ENCODE measurements at regions not wholly inside any gene's neighbourhood (a gene's known extent, or its start where the extent isn't known, plus 50 kb on each side); places are given as distances from the start of the nearest gene placed in this dataset.

GRCh38 chr9:92183449-92183848 lies 68.2 kb upstream of the SPTLC1 start:
- H2BK12ac ChIP-seq (ENCODE audit: low read length): no peak overlapping the region
- H3K79me1 ChIP-seq (ENCODE audit: low read length): no peaks in the 10 kb centered on the region
- no peaks in the 10 kb centered on the region for H3K27me3 ChIP-seq (ENCODE audit: insufficient read depth, low read length)
- no peak overlapping the region for H3K27ac ChIP-seq (ENCODE audit: low read depth, low read length)
- H4K12ac ChIP-seq (ENCODE audit: low read depth, low read length): no peak overlapping the region
- H3K14ac ChIP-seq (ENCODE audit: low read length): no peak overlapping the region
- H3K9ac ChIP-seq (ENCODE audit: low read length): no peak overlapping the region
- H3K4ac ChIP-seq (ENCODE audit: low read depth, low read length): no peak overlapping the region
- no peak overlapping the region for H3K18ac ChIP-seq (ENCODE audit: low read length)
- no peak for DNase-seq
- no peak overlapping the region for H3K4me2 ChIP-seq (ENCODE audit: low read length)
- no peak overlapping the region for H4K91ac ChIP-seq (ENCODE audit: low read depth, low read length)
- H2AFZ ChIP-seq (ENCODE audit: insufficient read depth, low read length, poor library complexity): no peak overlapping the region
- no peak overlapping the region for H4K8ac ChIP-seq (ENCODE audit: low read depth, low read length)
- WGBS (ENCODE audit: extremely low coverage, insufficient coverage, insufficient read length): no CpG with 5 or more reads among the region's 5 CpGs
- no peak overlapping the region for H2BK120ac ChIP-seq (ENCODE audit: insufficient read depth, low read length, poor library complexity)
- H2BK5ac ChIP-seq (ENCODE audit: low read depth, low read length, poor library complexity): no peak overlapping the region
- no peaks in the 10 kb centered on the region for H3K79me2 ChIP-seq (ENCODE audit: control insufficient read depth, insufficient read depth, low read length, poor library complexity)
- H3K36me3 ChIP-seq (ENCODE audit: control insufficient read depth in 1 of 2, insufficient read depth in 2 of 2, low read length in 2 of 2): no peaks in the 10 kb centered on the region
- H3K9me3 ChIP-seq (ENCODE audit: insufficient read depth, low read depth, low read length): peaks cover 5% of the 10 kb centered on the region
- H2AK5ac ChIP-seq (ENCODE audit: low read length): no peak overlapping the region
- H3K23ac ChIP-seq (ENCODE audit: low read length): no peak overlapping the region
- H3K4me1 ChIP-seq (ENCODE audit: control insufficient read depth in 1 of 2, insufficient read depth in 2 of 2, low read length in 2 of 2): peaks cover 0 to 4% of the 10 kb centered on the region in 2 experiments
- H3K4me3 ChIP-seq (ENCODE audit: low read depth, low read length): no peak overlapping the region

GRCh38 chr9:92181296-92181695 lies 66.1 kb upstream of the SPTLC1 start:
- Histone ChIP-seq H4K91ac (ENCODE audit: low read depth, low read length) (no peak overlapping the region), H3K9me3 (ENCODE audit: insufficient read depth, low read depth, low read length) (peaks cover 5% of the 10 kb centered on the region), H3K27me3 (ENCODE audit: insufficient read depth, low read length) (no peaks in the 10 kb centered on the region), H2BK120ac (ENCODE audit: insufficient read depth, low read length, poor library complexity) (no peak overlapping the region), H3K23ac (ENCODE audit: low read length) (no peak overlapping the region), H2AFZ (ENCODE audit: insufficient read depth, low read length, poor library complexity) (no peak overlapping the region), H3K18ac (ENCODE audit: low read length) (no peak overlapping the region), H2AK5ac (ENCODE audit: low read length) (no peak overlapping the region), H3K4me2 (ENCODE audit: low read length) (no peak overlapping the region), H3K4me3 (ENCODE audit: low read depth, low read length) (no peak overlapping the region), H3K4me1 (ENCODE audit: control insufficient read depth in 1 of 2, insufficient read depth in 2 of 2, low read length in 2 of 2) (peaks cover 0 to 4% of the 10 kb centered on the region in 2 experiments), H3K14ac (ENCODE audit: low read length) (no peak overlapping the region), H4K12ac (ENCODE audit: low read depth, low read length) (no peak overlapping the region), H3K27ac (ENCODE audit: low read depth, low read length) (no peak overlapping the region), H4K8ac (ENCODE audit: low read depth, low read length) (no peak overlapping the region), H3K36me3 (ENCODE audit: control insufficient read depth in 1 of 2, insufficient read depth in 2 of 2, low read length in 2 of 2) (no peaks in the 10 kb centered on the region), H3K4ac (ENCODE audit: low read depth, low read length) (no peak overlapping the region), H3K9ac (ENCODE audit: low read length) (no peak overlapping the region), H3K79me2 (ENCODE audit: control insufficient read depth, insufficient read depth, low read length, poor library complexity) (no peaks in the 10 kb centered on the region), H2BK12ac (ENCODE audit: low read length) (no peak overlapping the region), H2BK5ac (ENCODE audit: low read depth, low read length, poor library complexity) (no peak overlapping the region), H3K79me1 (ENCODE audit: low read length) (no peaks in the 10 kb centered on the region)
- no CpG with 5 or more reads among the region's 4 CpGs for WGBS (ENCODE audit: extremely low coverage, insufficient coverage, insufficient read length)
- no peak for DNase-seq

GRCh38 chr9:92180669-92181181 lies 65.5 kb upstream of the SPTLC1 start:
- Histone ChIP-seq H2BK120ac (ENCODE audit: insufficient read depth, low read length, poor library complexity) (no peak overlapping the region), H3K18ac (ENCODE audit: low read length) (no peak overlapping the region), H3K79me1 (ENCODE audit: low read length) (no peaks in the 10 kb centered on the region), H2BK12ac (ENCODE audit: low read length) (no peak overlapping the region), H4K91ac (ENCODE audit: low read depth, low read length) (no peak overlapping the region), H2AFZ (ENCODE audit: insufficient read depth, low read length, poor library complexity) (no peak overlapping the region), H3K4me2 (ENCODE audit: low read length) (no peak overlapping the region), H3K4me1 (ENCODE audit: control insufficient read depth in 1 of 2, insufficient read depth in 2 of 2, low read length in 2 of 2) (peaks cover 0 to 4% of the 10 kb centered on the region in 2 experiments), H3K9ac (ENCODE audit: low read length) (no peak overlapping the region), H3K27me3 (ENCODE audit: insufficient read depth, low read length) (no peaks in the 10 kb centered on the region), H4K8ac (ENCODE audit: low read depth, low read length) (no peak overlapping the region), H2BK5ac (ENCODE audit: low read depth, low read length, poor library complexity) (no peak overlapping the region), H4K12ac (ENCODE audit: low read depth, low read length) (no peak overlapping the region), H3K23ac (ENCODE audit: low read length) (no peak overlapping the region), H3K36me3 (ENCODE audit: control insufficient read depth in 1 of 2, insufficient read depth in 2 of 2, low read length in 2 of 2) (no peaks in the 10 kb centered on the region), H3K4me3 (ENCODE audit: low read depth, low read length) (no peak overlapping the region), H3K4ac (ENCODE audit: low read depth, low read length) (no peak overlapping the region), H3K79me2 (ENCODE audit: control insufficient read depth, insufficient read depth, low read length, poor library complexity) (no peaks in the 10 kb centered on the region), H3K14ac (ENCODE audit: low read length) (no peak overlapping the region), H3K27ac (ENCODE audit: low read depth, low read length) (no peak overlapping the region), H2AK5ac (ENCODE audit: low read length) (no peak overlapping the region), H3K9me3 (ENCODE audit: insufficient read depth, low read depth, low read length) (peaks cover 5% of the 10 kb centered on the region)
- peak in 1 of 2 donors; percentile 55 for DNase-seq
- WGBS (ENCODE audit: extremely low coverage, insufficient coverage, insufficient read length): no CpG with 5 or more reads among the region's 7 CpGs

- WGBS (ENCODE audit: extremely low coverage, insufficient coverage, insufficient read length): no CpG with 5 or more reads among the region's 3 CpGs
- Histone ChIP-seq H4K91ac (ENCODE audit: low read depth, low read length) (no peak overlapping the region), H3K4me2 (ENCODE audit: low read length) (no peak overlapping the region), H3K18ac (ENCODE audit: low read length) (no peak overlapping the region), H3K79me2 (ENCODE audit: control insufficient read depth, insufficient read depth, low read length, poor library complexity) (no peaks in the 10 kb centered on the region), H3K4ac (ENCODE audit: low read depth, low read length) (no peak overlapping the region), H4K8ac (ENCODE audit: low read depth, low read length) (no peak overlapping the region), H3K4me3 (ENCODE audit: low read depth, low read length) (no peak overlapping the region), H3K9me3 (ENCODE audit: insufficient read depth, low read depth, low read length) (peaks cover 5% of the 10 kb centered on the region), H3K23ac (ENCODE audit: low read length) (no peak overlapping the region), H2AFZ (ENCODE audit: insufficient read depth, low read length, poor library complexity) (no peak overlapping the region), H3K27me3 (ENCODE audit: insufficient read depth, low read length) (no peaks in the 10 kb centered on the region), H3K14ac (ENCODE audit: low read length) (no peak overlapping the region), H2BK12ac (ENCODE audit: low read length) (no peak overlapping the region), H3K27ac (ENCODE audit: low read depth, low read length) (no peak overlapping the region), H3K79me1 (ENCODE audit: low read length) (no peaks in the 10 kb centered on the region), H3K9ac (ENCODE audit: low read length) (no peak overlapping the region), H2BK120ac (ENCODE audit: insufficient read depth, low read length, poor library complexity) (no peak overlapping the region), H4K12ac (ENCODE audit: low read depth, low read length) (no peak overlapping the region), H2AK5ac (ENCODE audit: low read length) (no peak overlapping the region), H2BK5ac (ENCODE audit: low read depth, low read length, poor library complexity) (no peak overlapping the region), H3K4me1 (ENCODE audit: control insufficient read depth in 1 of 2, insufficient read depth in 2 of 2, low read length in 2 of 2) (peaks cover 0 to 4% of the 10 kb centered on the region in 2 experiments), H3K36me3 (ENCODE audit: control insufficient read depth in 1 of 2, insufficient read depth in 2 of 2, low read length in 2 of 2) (no peaks in the 10 kb centered on the region)
- no peak for DNase-seq
Observed at GRCh38 chr9:92180002-92180400, 64.8 kb upstream of the SPTLC1 start.

Data from trophoblast cell (in vitro differentiated cells and primary cell).